WTC11 (cell line): ENCODE measurements at regions not wholly inside any gene's neighbourhood (a gene's known extent, or its start where the extent isn't known, plus 50 kb on each side); places are given as distances from the start of the nearest gene placed in this dataset.

ENCODE experiments used
- ATAC-seq: fragments of 200-7000 bp; cut with Tn5 transposase; 2 replicates; pipeline ENCODE4 v1.10.0; 2021; ENCODE audit warnings: mild to moderate bottlenecking, moderate library complexity
- CTCF ChIA-PET: fragments of 300-600 bp; sonication (Branson Sonifier 250); formaldehyde crosslinking; loops from one replicate; lab custom pipeline; 2021; ENCODE audit warnings: antibody characterized with exemption; lab: Charles Lee
- POLR2A ChIA-PET: fragments of 350-600 bp; sonication (Branson Sonifier 250); formaldehyde crosslinking; loops from one replicate; lab custom pipeline; 2021; ENCODE audit warnings: antibody characterized with exemption; lab: Charles Lee
- DNase-seq: peaks from one replicate; pipeline ENCODE4 v3.0.0; 2021; ENCODE audit warnings: low spot score
- H3K27ac Mint-ChIP-seq: 2 replicates; pipeline ENCODE4 v1.8.0; 2021; ENCODE audit warnings: mixed read lengths
- H3K27me3 Mint-ChIP-seq: 2 replicates; pipeline ENCODE4 v1.8.0; 2021; ENCODE audit warnings: low read depth, mild to moderate bottlenecking, moderate library complexity, mixed read lengths
- H3K36me3 Mint-ChIP-seq: 2 replicates; pipeline ENCODE4 v1.8.0; 2021; ENCODE audit warnings: mixed read lengths
- H3K4me1 Mint-ChIP-seq: 2 replicates; pipeline ENCODE4 v1.8.0; 2022; ENCODE audit warnings: mixed read lengths
- H3K4me3 Mint-ChIP-seq: 2 replicates; pipeline ENCODE4 v1.8.0; 2021; ENCODE audit warnings: mild to moderate bottlenecking, moderate library complexity, mixed read lengths
- H3K9me3 Mint-ChIP-seq: 2 replicates; pipeline ENCODE4 v1.8.0; 2021; ENCODE audit warnings: mixed read lengths
- AFF4 ChIP-seq: sonication (generic); formaldehyde crosslinking; IDR thresholded peaks from 2 replicates; pipeline ENCODE4 v1.8.1; 2023; ENCODE audit warnings: mild to moderate bottlenecking, missing genetic modification reagents, borderline replicate concordance
- AR ChIP-seq: fragments of 250-450 bp; sonication (Bioruptor Pico); IDR thresholded peaks from 2 replicates; pipeline ENCODE4 v1.9.0; 2021; ENCODE audit warnings: mild to moderate bottlenecking
- E2F1 ChIP-seq: sonication (generic); formaldehyde crosslinking; IDR thresholded peaks from 2 replicates; pipeline ENCODE4 v1.8.0; 2022; ENCODE audit warnings: mild to moderate bottlenecking, missing genetic modification reagents
- ELF4 ChIP-seq: sonication (generic); formaldehyde crosslinking; IDR thresholded peaks from 2 replicates; pipeline ENCODE4 v1.8.1; 2022; ENCODE audit warnings: low read depth, mild to moderate bottlenecking, moderate library complexity, missing genetic modification reagents
- FOXK1 ChIP-seq: sonication (generic); formaldehyde crosslinking; IDR thresholded peaks from 2 replicates; pipeline ENCODE4 v1.8.0; 2022; ENCODE audit warnings: mild to moderate bottlenecking, moderate library complexity, missing genetic modification reagents
- GABPB1 ChIP-seq: sonication (generic); formaldehyde crosslinking; IDR thresholded peaks from 2 replicates; pipeline ENCODE4 v1.8.1; 2023; ENCODE audit warnings: mild to moderate bottlenecking, missing genetic modification reagents
- HMGXB4 ChIP-seq: sonication (generic); formaldehyde crosslinking; IDR thresholded peaks from 2 replicates; pipeline ENCODE4 v1.8.1; 2023; ENCODE audit warnings: mild to moderate bottlenecking, moderate library complexity, missing genetic modification reagents
- IRF2 ChIP-seq: sonication (generic); formaldehyde crosslinking; IDR thresholded peaks from 2 replicates; pipeline ENCODE4 v1.8.0; 2022; ENCODE audit warnings: low read depth, missing genetic modification reagents, borderline replicate concordance
- MYBL2 ChIP-seq: sonication (generic); formaldehyde crosslinking; IDR thresholded peaks from 2 replicates; pipeline ENCODE4 v1.8.1; 2023; ENCODE audit warnings: mild to moderate bottlenecking, moderate library complexity, missing genetic modification reagents
- PRRX2 ChIP-seq: fragments of 250-450 bp; sonication (Bioruptor Pico); IDR thresholded peaks from 2 replicates; pipeline ENCODE4 v1.8.0; 2021; ENCODE audit warnings: mild to moderate bottlenecking
- ZNF138 ChIP-seq: sonication (generic); formaldehyde crosslinking; conservative IDR thresholded peaks from 2 replicates; pipeline ENCODE4 v1.8.1; 2022; ENCODE audit warnings: mild to moderate bottlenecking, moderate library complexity, missing genetic modification reagents
- ZSCAN18 ChIP-seq: fragments of 250-450 bp; sonication (Bioruptor Pico); IDR thresholded peaks from 2 replicates; pipeline ENCODE4 v2.1.2; 2022; ENCODE audit warnings: mild to moderate bottlenecking, moderate library complexity

GRCh38 chr16:47971225-47971624 is 184.6 kb downstream of the ABCC12 start (continued):
- TF ChIP-seq MYBL2 (CRISPR knock-in tag), result no peak
- TF ChIP-seq ZNF138 (CRISPR knock-in tag), result no peak
- no peak for TF ChIP-seq FOXK1 (CRISPR knock-in tag)
- no peak for TF ChIP-seq HMGXB4 (CRISPR knock-in tag)
- TF ChIP-seq GABPB1, result no peak

- H3K27ac Mint-ChIP-seq, result no peak overlapping the region
- no peaks in the 10 kb centered on the region; the same call in 1 of the 2 replicates for H3K27me3 Mint-ChIP-seq
- CTCF ChIA-PET, result interaction anchor here (0.9 kb wide), 1 partner anchor 16 kb away, joined by 3 read pairs; no protein-coding TSS in a partner anchor
- ATAC-seq, result peak; percentile 80
- peaks cover 11% of the 10 kb centered on the region for H3K4me1 Mint-ChIP-seq
- H3K36me3 Mint-ChIP-seq, result no peaks in the 10 kb centered on the region
- no peak overlapping the region for H3K4me3 Mint-ChIP-seq
- no peaks in the 10 kb centered on the region for H3K9me3 Mint-ChIP-seq
- POLR2A ChIA-PET, result no interaction called here
- no peak for DNase-seq
- no peak for TF ChIP-seq AR (CRISPR knock-in tag)
- TF ChIP-seq ELF4, result no peak
- TF ChIP-seq E2F1 (CRISPR knock-in tag), result 0 out of 2 replicates have a peak, but pooled peaks have one; percentile 57
Measured at GRCh38 chr16:47970291-47970931, 185.4 kb downstream of the ABCC12 start.

- Mint-ChIP-seq H3K4me1 (peaks cover 20% of the 10 kb centered on the region), H3K36me3 (no peaks in the 10 kb centered on the region)
- POLR2A ChIA-PET, result no interaction called here
Measured at GRCh38 chr16:47967374-47967773, 188.4 kb downstream of the ABCC12 start.

GRCh38 chr16:47966325-47966724 is 189.5 kb downstream of the ABCC12 start:
- CTCF ChIA-PET, result interaction anchor here (1.7 kb wide), 1 partner anchor 11 kb away, joined by 3 read pairs; no protein-coding TSS in a partner anchor
- H3K27ac Mint-ChIP-seq, result no peak overlapping the region
- no peaks in the 10 kb centered on the region for H3K27me3 Mint-ChIP-seq
- ATAC-seq (no peak), DNase-seq (no peak)
- no peaks in the 10 kb centered on the region for H3K9me3 Mint-ChIP-seq
- no peak overlapping the region for H3K4me3 Mint-ChIP-seq
- TF ChIP-seq IRF2 (CRISPR knock-in tag) (no peak), ZSCAN18 (no peak), AR (CRISPR knock-in tag) (no peak), AFF4 (no peak)
- H3K36me3 Mint-ChIP-seq, result no peaks in the 10 kb centered on the region
- POLR2A ChIA-PET, result no interaction called here
- H3K4me1 Mint-ChIP-seq, result peaks cover 20% of the 10 kb centered on the region

More at GRCh38 chr16:47967374-47967773, 188.4 kb downstream of the ABCC12 start:
- no peak overlapping the region for H3K27ac Mint-ChIP-seq
- no peaks in the 10 kb centered on the region for H3K9me3 Mint-ChIP-seq
- no peak for TF ChIP-seq PRRX2 (CRISPR knock-in tag)
- CTCF ChIA-PET, result no interaction called here
- DNase-seq, result no peak
- H3K4me3 Mint-ChIP-seq, result no peak overlapping the region
- no peak for ATAC-seq
- no peaks in the 10 kb centered on the region for H3K27me3 Mint-ChIP-seq
